ENCODE measurements at regions not wholly inside any gene's neighbourhood (a gene's known extent, or its start where the extent isn't known, plus 50 kb on each side); places are given as distances from the start of the nearest gene placed in this dataset.

GRCh38 chr2:39542523-39542922 lies 105.4 kb upstream of the MAP4K3 start:
- Histone ChIP-seq H3K9me2 (ENCODE audit: insufficient read depth) (no peaks in the 10 kb centered on the region), H3K4me1 (ENCODE audit: insufficient read depth) (no peaks in the 10 kb centered on the region), H2AFZ (no peak overlapping the region), H3K9me3 (ENCODE audit: low read depth) (no peaks in the 10 kb centered on the region), H3K27me3 (replicated peaks; ENCODE audit: insufficient read depth) (no peaks in the 10 kb centered on the region), H3K4me2 (ENCODE audit: unreplicated experiment) (no peak overlapping the region), H3K4me3 (no peak overlapping the region), H3F3A (ENCODE audit: insufficient read depth) (peaks cover 2% of the 10 kb centered on the region; the same call in 1 of the 2 replicates), H3K36me3 (ENCODE audit: low read depth) (no peaks in the 10 kb centered on the region), H3K27ac (no peak overlapping the region), H3K9ac (no peak overlapping the region), H4K20me1 (ENCODE audit: insufficient read depth) (no peaks in the 10 kb centered on the region), H3K79me2 (ENCODE audit: insufficient read depth) (no peaks in the 10 kb centered on the region)
- in situ Hi-C loops (cut with MboI), result no loop called here
- no peak for DNase-seq
- 92% methylated on average over 2 of the region's 2 CpGs for WGBS, 2 experiments (ENCODE audit: low coverage in 1 of 2, low lambda C conversion rate in 2 of 2, missing lambda C conversion rate in 2 of 2)
- TF ChIP-seq EZH2 (IDR thresholded peaks at IDR 0.05; ENCODE audit: insufficient read depth, poor library complexity, severe bottlenecking), result no peak
- TF ChIP-seq EZH2phosphoT487 (IDR thresholded peaks at IDR 0.05; ENCODE audit: insufficient read depth, low read depth), result no peak

- Histone ChIP-seq H3K79me2 (ENCODE audit: insufficient read depth) (no peaks in the 10 kb centered on the region), H3K27ac (no peak overlapping the region), H3K4me1 (ENCODE audit: insufficient read depth) (peaks cover 2% of the 10 kb centered on the region; the same call in 1 of the 2 replicates), H3K9me3 (ENCODE audit: low read depth) (no peaks in the 10 kb centered on the region), H4K20me1 (ENCODE audit: insufficient read depth) (no peaks in the 10 kb centered on the region), H3K36me3 (ENCODE audit: low read depth) (no peaks in the 10 kb centered on the region), H3K4me3 (no peak overlapping the region), H3K9me2 (ENCODE audit: insufficient read depth) (no peaks in the 10 kb centered on the region), H2AFZ (no peak overlapping the region), H3K9ac (no peak overlapping the region), H3K27me3 (replicated peaks; ENCODE audit: insufficient read depth) (no peaks in the 10 kb centered on the region), H3K4me2 (ENCODE audit: unreplicated experiment) (no peak overlapping the region), H3F3A (ENCODE audit: insufficient read depth) (peaks cover 8% of the 10 kb centered on the region; the same call in 1 of the 2 replicates)
- TF ChIP-seq EZH2 (IDR thresholded peaks at IDR 0.05; ENCODE audit: insufficient read depth, poor library complexity, severe bottlenecking) (no peak), EZH2phosphoT487 (IDR thresholded peaks at IDR 0.05; ENCODE audit: insufficient read depth, low read depth) (no peak)
- 79 to 87% methylated on average over 5 of the region's 5 CpGs for WGBS, 2 experiments (ENCODE audit: low coverage in 1 of 2, low lambda C conversion rate in 2 of 2, missing lambda C conversion rate in 2 of 2)
- no peak for DNase-seq
- in situ Hi-C loops (cut with MboI), result no loop called here
These were observed 108.9 kb upstream of the MAP4K3 start for GRCh38 chr2:39545957-39546356.

DNA sequence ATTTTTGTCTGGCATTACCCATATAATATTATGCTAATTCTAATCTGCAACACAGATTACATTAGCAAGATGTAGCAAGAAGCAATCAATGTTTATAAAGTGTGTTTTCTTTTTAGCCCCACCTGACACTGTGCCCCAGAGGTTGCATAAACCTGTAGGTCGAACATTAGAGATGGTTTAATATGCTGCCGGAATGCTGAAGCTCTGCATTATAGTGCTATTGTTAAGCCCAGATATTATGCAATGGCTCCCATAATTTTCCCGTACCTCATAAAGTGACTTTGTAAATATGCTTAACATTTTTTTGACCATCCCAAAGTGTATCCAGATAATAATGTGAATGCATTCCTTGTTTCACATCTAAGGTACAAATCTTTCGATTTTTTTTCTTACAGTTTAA lies 109.3 kb upstream of the MAP4K3 start:
- in situ Hi-C loops (cut with MboI), result no loop called here
- Histone ChIP-seq H3K27ac (no peak overlapping the region), H3K36me3 (ENCODE audit: low read depth) (no peaks in the 10 kb centered on the region)

DNA sequence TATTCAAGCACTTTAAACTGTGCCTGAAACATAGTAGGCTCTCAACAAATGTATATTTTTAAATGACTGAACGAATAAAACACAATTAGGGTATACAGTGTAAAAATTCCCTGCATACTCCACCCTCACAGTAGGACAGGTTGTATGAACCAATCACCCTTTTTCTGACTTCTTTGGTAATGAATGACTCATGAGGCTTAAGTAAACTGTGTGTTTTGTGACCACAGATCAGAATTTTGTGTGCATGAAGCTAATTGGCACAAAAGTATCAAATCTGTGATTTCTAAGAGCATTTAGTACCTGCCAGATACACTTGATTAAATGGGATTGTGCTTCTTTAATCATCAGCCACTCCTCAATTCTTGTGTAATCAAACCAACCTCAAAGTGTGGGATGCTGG lies 109.9 kb upstream of the MAP4K3 start:
- in situ Hi-C loops (cut with MboI), result no loop called here
- WGBS, 2 experiments (ENCODE audit: low coverage in 1 of 2, low lambda C conversion rate in 2 of 2, missing lambda C conversion rate in 2 of 2), result 39 to 56% methylated on average over 1 of the region's 1 CpG

More for the DNA sequence above, 109.3 kb upstream of the MAP4K3 start:
- Histone ChIP-seq H3K4me2 (ENCODE audit: unreplicated experiment) (no peak overlapping the region), H3K27me3 (replicated peaks; ENCODE audit: insufficient read depth) (no peaks in the 10 kb centered on the region), H4K20me1 (ENCODE audit: insufficient read depth) (no peaks in the 10 kb centered on the region), H3K4me1 (ENCODE audit: insufficient read depth) (peaks cover 4% of the 10 kb centered on the region; the same call in 1 of the 2 replicates), H3F3A (ENCODE audit: insufficient read depth) (peaks cover 8% of the 10 kb centered on the region; the same call in 1 of the 2 replicates), H3K9me2 (ENCODE audit: insufficient read depth) (no peaks in the 10 kb centered on the region), H2AFZ (no peak overlapping the region), H3K79me2 (ENCODE audit: insufficient read depth) (no peaks in the 10 kb centered on the region), H3K9ac (no peak overlapping the region), H3K4me3 (no peak overlapping the region), H3K9me3 (ENCODE audit: low read depth) (no peaks in the 10 kb centered on the region)
- no peak for TF ChIP-seq EZH2phosphoT487 (IDR thresholded peaks at IDR 0.05; ENCODE audit: insufficient read depth, low read depth)
- TF ChIP-seq EZH2 (IDR thresholded peaks at IDR 0.05; ENCODE audit: insufficient read depth, poor library complexity, severe bottlenecking), result no peak
- WGBS, 2 experiments (ENCODE audit: low coverage in 1 of 2, low lambda C conversion rate in 2 of 2, missing lambda C conversion rate in 2 of 2), result 88 to 90% methylated on average over 4 of the region's 4 CpGs
- no peak for DNase-seq

More for the DNA sequence above, 109.9 kb upstream of the MAP4K3 start:
- Histone ChIP-seq H2AFZ (no peak overlapping the region), H3K9ac (no peak overlapping the region), H3K36me3 (ENCODE audit: low read depth) (no peaks in the 10 kb centered on the region), H3K4me1 (ENCODE audit: insufficient read depth) (peaks cover 4% of the 10 kb centered on the region; the same call in 1 of the 2 replicates), H3K27me3 (replicated peaks; ENCODE audit: insufficient read depth) (no peaks in the 10 kb centered on the region), H3K9me3 (ENCODE audit: low read depth) (no peaks in the 10 kb centered on the region), H3F3A (ENCODE audit: insufficient read depth) (peaks cover 8% of the 10 kb centered on the region; the same call in 1 of the 2 replicates), H3K9me2 (ENCODE audit: insufficient read depth) (no peaks in the 10 kb centered on the region), H3K27ac (no peak overlapping the region), H3K4me2 (ENCODE audit: unreplicated experiment) (no peak overlapping the region), H4K20me1 (ENCODE audit: insufficient read depth) (no peaks in the 10 kb centered on the region), H3K4me3 (no peak overlapping the region), H3K79me2 (ENCODE audit: insufficient read depth) (no peaks in the 10 kb centered on the region)
- TF ChIP-seq EZH2phosphoT487 (IDR thresholded peaks at IDR 0.05; ENCODE audit: insufficient read depth, low read depth), result no peak
- TF ChIP-seq EZH2 (IDR thresholded peaks at IDR 0.05; ENCODE audit: insufficient read depth, poor library complexity, severe bottlenecking), result no peak
- no peak for DNase-seq

Data from GM23248 (cell line).